Left forelimb (tissue), 1 donor: ENCODE measurements at regions not wholly inside any gene's neighbourhood (a gene's known extent, or its start where the extent isn't known, plus 50 kb on each side); places are given as distances from the start of the nearest gene placed in this dataset.

Experiments used
- DNase-seq: peaks from one replicate; pipeline ENCODE4 v3.0.0-alpha.2; 2018; ENCODE audit warnings: low spot score

GRCh38 chr5:173557123-173557903 lies 59.1 kb downstream of the BOD1 start:
- no peak for DNase-seq

- no peak for DNase-seq
These were observed 60.1 kb downstream of the BOD1 start for GRCh38 chr5:173556142-173557028.

GRCh38 chr5:173554989-173555705 lies 61.3 kb downstream of the BOD1 start:
- no peak for DNase-seq

GRCh38 chr5:173554038-173554955 lies 62.2 kb downstream of the BOD1 start:
- DNase-seq = no peak

- DNase-seq = no peak
These were observed 65.8 kb downstream of the BOD1 start for GRCh38 chr5:173550641-173551040.

- no peak for DNase-seq
These were observed 66.8 kb downstream of the BOD1 start for GRCh38 chr5:173549644-173550043.

- DNase-seq = no peak
These were observed 68.9 kb downstream of the BOD1 start for GRCh38 chr5:173547579-173547978.

- DNase-seq = peak; percentile 55
These were observed 73.5 kb downstream of the BOD1 start for GRCh38 chr5:173542964-173543363.

- DNase-seq = no peak
These were observed 74.3 kb downstream of the BOD1 start for GRCh38 chr5:173542159-173542558.

- DNase-seq = no peak
These were observed 77.8 kb downstream of the BOD1 start for GRCh38 chr5:173538654-173539053.

- no peak for DNase-seq
These were observed 78.4 kb downstream of the BOD1 start for GRCh38 chr5:173538018-173538417.

- DNase-seq = no peak
These were observed 79.2 kb downstream of the BOD1 start for GRCh38 chr5:173537228-173537627.

- DNase-seq = no peak
These were observed 80.3 kb downstream of the BOD1 start for GRCh38 chr5:173535976-173536639.

GRCh38 chr5:173535166-173535975 lies 81.1 kb downstream of the BOD1 start:
- no peak for DNase-seq

GRCh38 chr5:173534664-173535063 lies 81.8 kb downstream of the BOD1 start:
- DNase-seq = no peak

GRCh38 chr5:173534031-173534430 lies 82.4 kb downstream of the BOD1 start:
- no peak for DNase-seq

GRCh38 chr5:173532689-173533250 lies 83.7 kb downstream of the BOD1 start:
- no peak for DNase-seq

- DNase-seq = no peak
These were observed 84.6 kb downstream of the BOD1 start for GRCh38 chr5:173531863-173532262.

- no peak for DNase-seq
These were observed 85.9 kb downstream of the BOD1 start for GRCh38 chr5:173530547-173530946.

- DNase-seq = no peak
These were observed 86.6 kb downstream of the BOD1 start for GRCh38 chr5:173529861-173530260.
